Liver (tissue), 3 donors: ENCODE measurements at regions not wholly inside any gene's neighbourhood (a gene's known extent, or its start where the extent isn't known, plus 50 kb on each side); places are given as distances from the start of the nearest gene placed in this dataset.

Source experiments
- EGR1 ChIP-seq, 2 donors: IDR thresholded peaks; 2 replicates each; pipeline ENCODE4 v1.6.1; 2016 to 2018; ENCODE audit warnings: antibody characterized with exemption in 2 of 2, low read depth in 2 of 2
- FOXA1 ChIP-seq: IDR thresholded peaks from 2 replicates; pipeline ENCODE4 v1.6.1; 2016; ENCODE audit warnings: antibody characterized with exemption
- GABPA ChIP-seq, 2 donors: IDR thresholded peaks in 1 of 2; conservative IDR thresholded peaks in 1 of 2; 2 replicates each; pipeline ENCODE4 v1.6.1; 2016; ENCODE audit warnings: antibody characterized with exemption in 2 of 2, mild to moderate bottlenecking in 1 of 2, moderate library complexity in 1 of 2
- HNF4A ChIP-seq, 2 donors: conservative IDR thresholded peaks; 2 replicates each; pipeline ENCODE4 v1.6.1; 2016; ENCODE audit warnings: antibody characterized with exemption in 2 of 2, mild to moderate bottlenecking in 2 of 2
- NR2F2 ChIP-seq: IDR thresholded peaks from 2 replicates; pipeline ENCODE4 v1.6.1; 2016; ENCODE audit warnings: antibody characterized with exemption
- RAD21 ChIP-seq, 2 donors: IDR thresholded peaks; 2 replicates each; pipeline ENCODE4 v1.6.1; 2016; ENCODE audit warnings: antibody characterized with exemption in 2 of 2, mild to moderate bottlenecking in 2 of 2
- RXRA ChIP-seq, 2 donors: IDR thresholded peaks; 2 replicates each; pipeline ENCODE4 v1.6.1; 2017 to 2018; ENCODE audit warnings: antibody characterized with exemption in 2 of 2, mild to moderate bottlenecking in 1 of 2
- SP1 ChIP-seq: IDR thresholded peaks from 2 replicates; pipeline ENCODE4 v1.6.1; 2018; ENCODE audit warnings: antibody characterized with exemption, mild to moderate bottlenecking
- TAF1 ChIP-seq: conservative IDR thresholded peaks from 2 replicates; pipeline ENCODE4 v1.6.1; 2016; ENCODE audit warnings: antibody characterized with exemption, mild to moderate bottlenecking
- YY1 ChIP-seq: IDR thresholded peaks from 2 replicates; pipeline ENCODE4 v1.6.1; 2016; ENCODE audit warnings: antibody characterized with exemption, mild to moderate bottlenecking
- TF ChIP-seq, protein P1 (sequence below): fragments of 150-350 bp; IDR thresholded peaks from 2 replicates; pipeline ENCODE4 v1.5.1; 2017; ENCODE audit warnings: improper control_type of control experiment, low read depth, low read length; ENCODE audit not compliant: missing input control
- TF ChIP-seq, protein P2 (sequence below): IDR thresholded peaks from 2 replicates; pipeline ENCODE4 v1.6.1; 2016; ENCODE audit warnings: antibody characterized with exemption, mild to moderate bottlenecking
- TF ChIP-seq, protein P3 (sequence below): IDR thresholded peaks from 2 replicates; pipeline ENCODE4 v1.6.1; 2016; ENCODE audit warnings: antibody characterized with exemption
- TF ChIP-seq, protein P4 (sequence below): IDR thresholded peaks from 2 replicates; pipeline ENCODE4 v1.6.1; 2016; ENCODE audit warnings: antibody characterized with exemption
- donor health status: healthy.
- donor health status: healthy.

DNA sequence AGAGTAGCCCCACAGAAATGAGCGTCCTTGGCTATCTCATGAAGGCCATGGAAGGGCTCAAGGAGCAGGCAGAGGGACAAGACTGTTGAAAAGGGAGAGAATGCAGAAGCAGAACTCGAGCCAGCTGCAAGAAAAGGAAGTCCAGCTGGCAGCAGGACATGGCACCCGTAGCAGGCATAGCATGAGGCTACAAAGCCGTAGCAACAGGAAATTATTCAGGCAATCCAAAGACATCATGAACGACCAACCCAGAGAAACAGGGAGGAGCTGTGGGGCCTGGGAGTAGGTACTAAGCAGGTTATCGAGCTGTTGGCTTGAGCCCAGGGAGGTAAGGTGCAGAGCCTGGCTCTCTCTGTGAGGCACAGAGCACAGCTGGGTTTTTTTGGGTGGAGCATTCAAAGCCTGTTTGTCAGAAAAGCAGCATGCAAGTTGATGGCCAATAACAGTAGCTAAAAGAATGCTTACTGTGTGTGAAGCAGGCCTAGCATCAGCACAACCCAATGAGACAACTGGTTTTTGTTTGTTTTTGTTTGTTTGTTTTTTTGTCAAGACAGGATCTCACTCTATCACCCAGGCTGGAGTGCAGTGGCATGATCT lies 144.0 kb upstream of the SMAD3 start:
- TF ChIP-seq NR2F2 (no peak), EGR1 (IDR thresholded peaks at IDR 0.05; ENCODE audit: low read depth in 2 of 2) (no peak), RAD21 (IDR thresholded peaks at IDR 0.05) (no peak), TAF1 (no peak), RXRA (IDR thresholded peaks at IDR 0.05) (no peak), YY1 (no peak), SP1 (no peak), FOXA1 (no peak), HNF4A (conservative IDR thresholded peaks at IDR 0.05) (no peak), GABPA (IDR thresholded peaks at IDR 0.05 in 1 of 2, conservative IDR thresholded peaks at IDR 0.05 in 1 of 2) (no peak)
- TF ChIP-seq, protein P1, sequence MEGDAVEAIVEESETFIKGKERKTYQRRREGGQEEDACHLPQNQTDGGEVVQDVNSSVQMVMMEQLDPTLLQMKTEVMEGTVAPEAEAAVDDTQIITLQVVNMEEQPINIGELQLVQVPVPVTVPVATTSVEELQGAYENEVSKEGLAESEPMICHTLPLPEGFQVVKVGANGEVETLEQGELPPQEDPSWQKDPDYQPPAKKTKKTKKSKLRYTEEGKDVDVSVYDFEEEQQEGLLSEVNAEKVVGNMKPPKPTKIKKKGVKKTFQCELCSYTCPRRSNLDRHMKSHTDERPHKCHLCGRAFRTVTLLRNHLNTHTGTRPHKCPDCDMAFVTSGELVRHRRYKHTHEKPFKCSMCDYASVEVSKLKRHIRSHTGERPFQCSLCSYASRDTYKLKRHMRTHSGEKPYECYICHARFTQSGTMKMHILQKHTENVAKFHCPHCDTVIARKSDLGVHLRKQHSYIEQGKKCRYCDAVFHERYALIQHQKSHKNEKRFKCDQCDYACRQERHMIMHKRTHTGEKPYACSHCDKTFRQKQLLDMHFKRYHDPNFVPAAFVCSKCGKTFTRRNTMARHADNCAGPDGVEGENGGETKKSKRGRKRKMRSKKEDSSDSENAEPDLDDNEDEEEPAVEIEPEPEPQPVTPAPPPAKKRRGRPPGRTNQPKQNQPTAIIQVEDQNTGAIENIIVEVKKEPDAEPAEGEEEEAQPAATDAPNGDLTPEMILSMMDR = no peak
- TF ChIP-seq, protein P2, sequence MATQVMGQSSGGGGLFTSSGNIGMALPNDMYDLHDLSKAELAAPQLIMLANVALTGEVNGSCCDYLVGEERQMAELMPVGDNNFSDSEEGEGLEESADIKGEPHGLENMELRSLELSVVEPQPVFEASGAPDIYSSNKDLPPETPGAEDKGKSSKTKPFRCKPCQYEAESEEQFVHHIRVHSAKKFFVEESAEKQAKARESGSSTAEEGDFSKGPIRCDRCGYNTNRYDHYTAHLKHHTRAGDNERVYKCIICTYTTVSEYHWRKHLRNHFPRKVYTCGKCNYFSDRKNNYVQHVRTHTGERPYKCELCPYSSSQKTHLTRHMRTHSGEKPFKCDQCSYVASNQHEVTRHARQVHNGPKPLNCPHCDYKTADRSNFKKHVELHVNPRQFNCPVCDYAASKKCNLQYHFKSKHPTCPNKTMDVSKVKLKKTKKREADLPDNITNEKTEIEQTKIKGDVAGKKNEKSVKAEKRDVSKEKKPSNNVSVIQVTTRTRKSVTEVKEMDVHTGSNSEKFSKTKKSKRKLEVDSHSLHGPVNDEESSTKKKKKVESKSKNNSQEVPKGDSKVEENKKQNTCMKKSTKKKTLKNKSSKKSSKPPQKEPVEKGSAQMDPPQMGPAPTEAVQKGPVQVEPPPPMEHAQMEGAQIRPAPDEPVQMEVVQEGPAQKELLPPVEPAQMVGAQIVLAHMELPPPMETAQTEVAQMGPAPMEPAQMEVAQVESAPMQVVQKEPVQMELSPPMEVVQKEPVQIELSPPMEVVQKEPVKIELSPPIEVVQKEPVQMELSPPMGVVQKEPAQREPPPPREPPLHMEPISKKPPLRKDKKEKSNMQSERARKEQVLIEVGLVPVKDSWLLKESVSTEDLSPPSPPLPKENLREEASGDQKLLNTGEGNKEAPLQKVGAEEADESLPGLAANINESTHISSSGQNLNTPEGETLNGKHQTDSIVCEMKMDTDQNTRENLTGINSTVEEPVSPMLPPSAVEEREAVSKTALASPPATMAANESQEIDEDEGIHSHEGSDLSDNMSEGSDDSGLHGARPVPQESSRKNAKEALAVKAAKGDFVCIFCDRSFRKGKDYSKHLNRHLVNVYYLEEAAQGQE = no peak
- TF ChIP-seq, protein P3, sequence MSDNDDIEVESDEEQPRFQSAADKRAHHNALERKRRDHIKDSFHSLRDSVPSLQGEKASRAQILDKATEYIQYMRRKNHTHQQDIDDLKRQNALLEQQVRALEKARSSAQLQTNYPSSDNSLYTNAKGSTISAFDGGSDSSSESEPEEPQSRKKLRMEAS = no peak
- TF ChIP-seq, protein P4, sequence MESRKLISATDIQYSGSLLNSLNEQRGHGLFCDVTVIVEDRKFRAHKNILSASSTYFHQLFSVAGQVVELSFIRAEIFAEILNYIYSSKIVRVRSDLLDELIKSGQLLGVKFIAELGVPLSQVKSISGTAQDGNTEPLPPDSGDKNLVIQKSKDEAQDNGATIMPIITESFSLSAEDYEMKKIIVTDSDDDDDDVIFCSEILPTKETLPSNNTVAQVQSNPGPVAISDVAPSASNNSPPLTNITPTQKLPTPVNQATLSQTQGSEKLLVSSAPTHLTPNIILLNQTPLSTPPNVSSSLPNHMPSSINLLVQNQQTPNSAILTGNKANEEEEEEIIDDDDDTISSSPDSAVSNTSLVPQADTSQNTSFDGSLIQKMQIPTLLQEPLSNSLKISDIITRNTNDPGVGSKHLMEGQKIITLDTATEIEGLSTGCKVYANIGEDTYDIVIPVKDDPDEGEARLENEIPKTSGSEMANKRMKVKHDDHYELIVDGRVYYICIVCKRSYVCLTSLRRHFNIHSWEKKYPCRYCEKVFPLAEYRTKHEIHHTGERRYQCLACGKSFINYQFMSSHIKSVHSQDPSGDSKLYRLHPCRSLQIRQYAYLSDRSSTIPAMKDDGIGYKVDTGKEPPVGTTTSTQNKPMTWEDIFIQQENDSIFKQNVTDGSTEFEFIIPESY = no peak
